ENCODE measurements at regions not wholly inside any gene's neighbourhood (a gene's known extent, or its start where the extent isn't known, plus 50 kb on each side); places are given as distances from the start of the nearest gene placed in this dataset.

DNA sequence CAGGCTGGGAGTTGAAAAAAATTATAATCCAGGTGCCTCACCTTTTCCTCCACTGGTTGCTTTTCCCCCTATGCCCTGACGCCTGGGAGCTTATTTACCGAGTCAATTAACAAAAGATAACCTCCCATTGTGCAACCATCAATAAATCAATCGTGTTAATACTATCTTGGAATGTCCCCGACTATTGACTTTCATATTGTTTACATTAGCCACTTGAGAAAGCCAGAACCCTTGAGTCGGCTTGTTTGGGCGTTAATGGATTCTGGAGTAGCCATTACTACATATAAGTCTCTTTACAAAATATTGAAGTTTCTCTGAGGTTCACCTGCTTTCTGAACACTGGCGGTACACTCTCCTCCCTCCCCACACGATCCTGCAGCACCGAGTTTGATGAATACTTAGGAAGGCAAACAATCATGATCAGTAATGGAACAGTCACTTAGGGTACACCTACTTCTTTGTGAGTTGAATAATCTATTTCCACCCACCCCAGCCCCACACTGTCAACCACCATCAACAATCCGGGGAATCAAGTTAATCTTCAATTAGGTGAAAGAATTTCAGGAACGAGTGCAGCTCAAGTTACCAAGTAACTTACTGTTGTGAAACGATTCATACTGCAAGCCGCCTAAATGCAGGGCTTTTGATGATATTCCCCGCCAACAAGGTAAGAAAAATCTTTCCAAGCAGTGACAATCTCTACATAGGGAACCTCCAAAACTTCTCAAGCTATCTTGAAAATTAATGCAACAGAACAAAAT lies 159.3 kb upstream of the NR2F2 start:
- Histone ChIP-seq H3K27ac (ENCODE audit: extremely low read length, insufficient read depth, low read length) (peak overlapping the region; percentile 86), H4K20me1 (ENCODE audit: insufficient read depth, low read length) (no peaks in the 10 kb centered on the region), H2AFZ (ENCODE audit: low read length) (no peak overlapping the region), H3K27me3 (ENCODE audit: control insufficient read depth in 1 of 2, insufficient read depth in 2 of 2, low read length in 2 of 2) (no peaks in the 10 kb centered on the region), H3K79me2 (ENCODE audit: insufficient read depth, low read length) (no peaks in the 10 kb centered on the region), H3K36me3 (replicated peaks in 1 of 2; ENCODE audit: control insufficient read depth in 1 of 2, insufficient read depth in 2 of 2, low read length in 2 of 2) (no peaks in the 10 kb centered on the region), H3K4me3 (replicated peaks in 1 of 3; ENCODE audit: insufficient read depth in 1 of 3, low read depth in 2 of 3, low read length in 3 of 3) (peak overlapping the region; percentile 27 to 54 (median 52); a peak in 5 of 6 replicates), H3K4me2 (ENCODE audit: low read depth, low read length) (peak overlapping the region; percentile 83), H3K4me1 (ENCODE audit: insufficient read depth, low read length) (peaks cover 43% of the 10 kb centered on the region), H3K9me3 (ENCODE audit: low read length) (no peaks in the 10 kb centered on the region), H3K9ac (ENCODE audit: insufficient read depth, low read depth, low read length) (peak overlapping the region; percentile 50)
- POLR2A ChIA-PET = interaction anchor here (0.6 to 2.1 kb wide), 6 partner anchors 9 to 166 kb away, joined by 3 to 21 read pairs (median 4); no protein-coding TSS in a partner anchor
- FAIRE-seq (peak; percentile 75), DNase-seq (ENCODE audit: low spot score) (peak; percentile 88), ATAC-seq (peak; percentile 95)
- intact Hi-C loops (cut with micrococcal nuclease; ENCODE audit: unreplicated experiment) (loop anchor here (1.0 to 5.0 kb wide), 3 partner anchors 49 to 156 kb away; no protein-coding TSS in a partner anchor), in situ Hi-C loops (cut with HindIII; ENCODE audit: extremely low pct_ligation_motif_present, low pct_unique_long_range_greater_than_20kb) (loop anchor here (5.0 to 10.0 kb wide), 2 partner anchors 91 to 164 kb away; partner anchors contain the start of gene NR2F2)
- TSS peak; percentile 65 for BruUV-seq (replicated peaks)
- CTCF ChIA-PET (ENCODE audit: low intra/inter-chr PET ratio, low total read pairs) = no interaction called here
- 1% methylated on average over 14 of the region's 14 CpGs for WGBS (ENCODE audit: low lambda C conversion rate)
- TF ChIP-seq ZNF614 (CRISPR knock-in tag; IDR thresholded peaks at IDR 0.05; ENCODE audit: borderline replicate concordance) (no peak), NCOA2 (CRISPR knock-in tag; IDR thresholded peaks at IDR 0.05) (peak; percentile 24), ZMYM4 (CRISPR knock-in tag; IDR thresholded peaks at IDR 0.05) (peak; percentile 50; the same call in 1 of the 2 replicates), NFATC3 (CRISPR knock-in tag; IDR thresholded peaks at IDR 0.05) (no peak), SNRNP70 (IDR thresholded peaks at IDR 0.05; ENCODE audit: low read depth, low read length) (no peak), AGO1 (IDR thresholded peaks at IDR 0.05; ENCODE audit: low read depth, low read length, poor library complexity, severe bottlenecking) (no peak), WIZ (CRISPR knock-in tag; IDR thresholded peaks at IDR 0.05) (0 out of 2 replicates have a peak, but pooled peaks have one; percentile 44), NR2F2 (IDR thresholded peaks at IDR 0.05; ENCODE audit: borderline replicate concordance, low read depth) (peak; percentile 74), ZFP82 (CRISPR knock-in tag; IDR thresholded peaks at IDR 0.05; ENCODE audit: borderline replicate concordance) (no peak), FOXA1 (IDR thresholded peaks at IDR 0.05) (no peak), FOXA1 (CRISPR knock-in tag; IDR thresholded peaks at IDR 0.05) (peak; percentile 38; the same call in 1 of the 2 replicates), RARA (CRISPR knock-in tag; IDR thresholded peaks at IDR 0.05) (peak; percentile 40; the same call in 1 of the 2 replicates), NCOA1 (CRISPR knock-in tag; IDR thresholded peaks at IDR 0.05) (no peak), ZNF496 (CRISPR knock-in tag; IDR thresholded peaks at IDR 0.05; ENCODE audit: insufficient replicate concordance) (no peak), HOXA5 (CRISPR knock-in tag; IDR thresholded peaks at IDR 0.05) (peak; percentile 59; the same call in 1 of the 2 replicates)
- TF ChIP-seq, protein P1, sequence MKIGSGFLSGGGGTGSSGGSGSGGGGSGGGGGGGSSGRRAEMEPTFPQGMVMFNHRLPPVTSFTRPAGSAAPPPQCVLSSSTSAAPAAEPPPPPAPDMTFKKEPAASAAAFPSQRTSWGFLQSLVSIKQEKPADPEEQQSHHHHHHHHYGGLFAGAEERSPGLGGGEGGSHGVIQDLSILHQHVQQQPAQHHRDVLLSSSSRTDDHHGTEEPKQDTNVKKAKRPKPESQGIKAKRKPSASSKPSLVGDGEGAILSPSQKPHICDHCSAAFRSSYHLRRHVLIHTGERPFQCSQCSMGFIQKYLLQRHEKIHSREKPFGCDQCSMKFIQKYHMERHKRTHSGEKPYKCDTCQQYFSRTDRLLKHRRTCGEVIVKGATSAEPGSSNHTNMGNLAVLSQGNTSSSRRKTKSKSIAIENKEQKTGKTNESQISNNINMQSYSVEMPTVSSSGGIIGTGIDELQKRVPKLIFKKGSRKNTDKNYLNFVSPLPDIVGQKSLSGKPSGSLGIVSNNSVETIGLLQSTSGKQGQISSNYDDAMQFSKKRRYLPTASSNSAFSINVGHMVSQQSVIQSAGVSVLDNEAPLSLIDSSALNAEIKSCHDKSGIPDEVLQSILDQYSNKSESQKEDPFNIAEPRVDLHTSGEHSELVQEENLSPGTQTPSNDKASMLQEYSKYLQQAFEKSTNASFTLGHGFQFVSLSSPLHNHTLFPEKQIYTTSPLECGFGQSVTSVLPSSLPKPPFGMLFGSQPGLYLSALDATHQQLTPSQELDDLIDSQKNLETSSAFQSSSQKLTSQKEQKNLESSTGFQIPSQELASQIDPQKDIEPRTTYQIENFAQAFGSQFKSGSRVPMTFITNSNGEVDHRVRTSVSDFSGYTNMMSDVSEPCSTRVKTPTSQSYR (CRISPR knock-in tag; IDR thresholded peaks at IDR 0.05; ENCODE audit: borderline replicate concordance) = no peak
- TF ChIP-seq, protein P2, sequence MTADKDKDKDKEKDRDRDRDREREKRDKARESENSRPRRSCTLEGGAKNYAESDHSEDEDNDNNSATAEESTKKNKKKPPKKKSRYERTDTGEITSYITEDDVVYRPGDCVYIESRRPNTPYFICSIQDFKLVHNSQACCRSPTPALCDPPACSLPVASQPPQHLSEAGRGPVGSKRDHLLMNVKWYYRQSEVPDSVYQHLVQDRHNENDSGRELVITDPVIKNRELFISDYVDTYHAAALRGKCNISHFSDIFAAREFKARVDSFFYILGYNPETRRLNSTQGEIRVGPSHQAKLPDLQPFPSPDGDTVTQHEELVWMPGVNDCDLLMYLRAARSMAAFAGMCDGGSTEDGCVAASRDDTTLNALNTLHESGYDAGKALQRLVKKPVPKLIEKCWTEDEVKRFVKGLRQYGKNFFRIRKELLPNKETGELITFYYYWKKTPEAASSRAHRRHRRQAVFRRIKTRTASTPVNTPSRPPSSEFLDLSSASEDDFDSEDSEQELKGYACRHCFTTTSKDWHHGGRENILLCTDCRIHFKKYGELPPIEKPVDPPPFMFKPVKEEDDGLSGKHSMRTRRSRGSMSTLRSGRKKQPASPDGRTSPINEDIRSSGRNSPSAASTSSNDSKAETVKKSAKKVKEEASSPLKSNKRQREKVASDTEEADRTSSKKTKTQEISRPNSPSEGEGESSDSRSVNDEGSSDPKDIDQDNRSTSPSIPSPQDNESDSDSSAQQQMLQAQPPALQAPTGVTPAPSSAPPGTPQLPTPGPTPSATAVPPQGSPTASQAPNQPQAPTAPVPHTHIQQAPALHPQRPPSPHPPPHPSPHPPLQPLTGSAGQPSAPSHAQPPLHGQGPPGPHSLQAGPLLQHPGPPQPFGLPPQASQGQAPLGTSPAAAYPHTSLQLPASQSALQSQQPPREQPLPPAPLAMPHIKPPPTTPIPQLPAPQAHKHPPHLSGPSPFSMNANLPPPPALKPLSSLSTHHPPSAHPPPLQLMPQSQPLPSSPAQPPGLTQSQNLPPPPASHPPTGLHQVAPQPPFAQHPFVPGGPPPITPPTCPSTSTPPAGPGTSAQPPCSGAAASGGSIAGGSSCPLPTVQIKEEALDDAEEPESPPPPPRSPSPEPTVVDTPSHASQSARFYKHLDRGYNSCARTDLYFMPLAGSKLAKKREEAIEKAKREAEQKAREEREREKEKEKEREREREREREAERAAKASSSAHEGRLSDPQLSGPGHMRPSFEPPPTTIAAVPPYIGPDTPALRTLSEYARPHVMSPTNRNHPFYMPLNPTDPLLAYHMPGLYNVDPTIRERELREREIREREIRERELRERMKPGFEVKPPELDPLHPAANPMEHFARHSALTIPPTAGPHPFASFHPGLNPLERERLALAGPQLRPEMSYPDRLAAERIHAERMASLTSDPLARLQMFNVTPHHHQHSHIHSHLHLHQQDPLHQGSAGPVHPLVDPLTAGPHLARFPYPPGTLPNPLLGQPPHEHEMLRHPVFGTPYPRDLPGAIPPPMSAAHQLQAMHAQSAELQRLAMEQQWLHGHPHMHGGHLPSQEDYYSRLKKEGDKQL (CRISPR knock-in tag; IDR thresholded peaks at IDR 0.05; ENCODE audit: low read depth) = peak; percentile 17; the same call in 1 of the 2 replicates
